HepG2 (cell line): ENCODE measurements at regions not wholly inside any gene's neighbourhood (a gene's known extent, or its start where the extent isn't known, plus 50 kb on each side); places are given as distances from the start of the nearest gene placed in this dataset.

Source experiments
- EP300 ChIP-seq, 3 experiments: sonication (generic) in 1 of 3; formaldehyde crosslinking in 1 of 3; IDR thresholded peaks; 2 replicates each; pipeline versions ENCODE4 v1.5.1 to v1.6.1; 2011 to 2020; ENCODE audit warnings: low read depth in 2 of 3, low read length in 2 of 3, borderline replicate concordance in 1 of 3, improper control_type of control experiment in 1 of 3, mild to moderate bottlenecking in 1 of 3, missing genetic modification reagents in 1 of 3, moderate library complexity in 1 of 3
- NFIC ChIP-seq: IDR thresholded peaks from 2 replicates; pipeline ENCODE4 v1.6.1; 2012; ENCODE audit warnings: mild to moderate bottlenecking, low read length, inconsistent platforms
- WIZ ChIP-seq: sonication (generic); formaldehyde crosslinking; IDR thresholded peaks from 2 replicates; pipeline ENCODE4 v1.5.1; 2020; ENCODE audit warnings: mild to moderate bottlenecking, missing genetic modification reagents
- ZNF10 ChIP-seq: sonication (generic); formaldehyde crosslinking; IDR thresholded peaks from 2 replicates; pipeline ENCODE4 v1.4.0; 2020; ENCODE audit warnings: mild to moderate bottlenecking, low read depth, missing genetic modification reagents, borderline replicate concordance
- TF ChIP-seq, protein P1 (sequence below): sonication (generic); formaldehyde crosslinking; IDR thresholded peaks from 2 replicates; pipeline ENCODE4 v1.5.0; 2020; ENCODE audit warnings: mild to moderate bottlenecking, missing genetic modification reagents, moderate library complexity
- TF ChIP-seq, protein P2 (sequence below): sonication (generic); formaldehyde crosslinking; IDR thresholded peaks from 2 replicates; pipeline ENCODE4 v1.4.0; 2020; ENCODE audit warnings: mild to moderate bottlenecking, missing genetic modification reagents
- TF ChIP-seq, protein P3 (sequence below): sonication (generic); formaldehyde crosslinking; conservative IDR thresholded peaks from 2 replicates; pipeline ENCODE4 v1.8.1; 2023; ENCODE audit warnings: missing genetic modification reagents
- TF ChIP-seq, protein P4 (sequence below): sonication (generic); formaldehyde crosslinking; IDR thresholded peaks from 2 replicates; pipeline ENCODE4 v1.5.0; 2020; ENCODE audit warnings: missing genetic modification reagents

DNA sequence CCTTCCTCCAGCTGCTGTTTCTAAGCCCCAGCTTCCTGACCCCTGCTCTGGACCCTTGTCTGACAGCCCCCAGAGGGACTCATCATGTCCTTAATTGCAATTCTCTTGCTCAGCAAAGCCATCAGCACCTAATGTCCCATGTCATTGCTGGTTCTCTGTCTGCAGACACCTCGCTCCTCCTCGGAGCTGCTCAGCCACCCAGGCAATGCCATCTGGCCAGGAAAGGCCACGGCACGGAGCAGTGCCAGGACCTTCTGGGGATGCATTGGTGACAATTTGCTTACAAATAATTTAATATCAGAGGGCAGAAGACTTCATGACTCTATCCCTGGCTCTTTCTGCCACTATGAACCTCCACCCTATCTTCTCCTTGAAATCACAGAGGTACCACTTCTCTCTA, 107.0 kb upstream of the THY1 start:
- TF ChIP-seq, protein P1, sequence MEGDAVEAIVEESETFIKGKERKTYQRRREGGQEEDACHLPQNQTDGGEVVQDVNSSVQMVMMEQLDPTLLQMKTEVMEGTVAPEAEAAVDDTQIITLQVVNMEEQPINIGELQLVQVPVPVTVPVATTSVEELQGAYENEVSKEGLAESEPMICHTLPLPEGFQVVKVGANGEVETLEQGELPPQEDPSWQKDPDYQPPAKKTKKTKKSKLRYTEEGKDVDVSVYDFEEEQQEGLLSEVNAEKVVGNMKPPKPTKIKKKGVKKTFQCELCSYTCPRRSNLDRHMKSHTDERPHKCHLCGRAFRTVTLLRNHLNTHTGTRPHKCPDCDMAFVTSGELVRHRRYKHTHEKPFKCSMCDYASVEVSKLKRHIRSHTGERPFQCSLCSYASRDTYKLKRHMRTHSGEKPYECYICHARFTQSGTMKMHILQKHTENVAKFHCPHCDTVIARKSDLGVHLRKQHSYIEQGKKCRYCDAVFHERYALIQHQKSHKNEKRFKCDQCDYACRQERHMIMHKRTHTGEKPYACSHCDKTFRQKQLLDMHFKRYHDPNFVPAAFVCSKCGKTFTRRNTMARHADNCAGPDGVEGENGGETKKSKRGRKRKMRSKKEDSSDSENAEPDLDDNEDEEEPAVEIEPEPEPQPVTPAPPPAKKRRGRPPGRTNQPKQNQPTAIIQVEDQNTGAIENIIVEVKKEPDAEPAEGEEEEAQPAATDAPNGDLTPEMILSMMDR: no peak
- TF ChIP-seq EP300 (IDR thresholded peaks at IDR 0.05; ENCODE audit: low read depth in 2 of 2, low read length in 2 of 2) (no peak), EP300 (CRISPR knock-in tag; IDR thresholded peaks at IDR 0.05; ENCODE audit: borderline replicate concordance) (no peak), ZNF10 (no peak), NFIC (no peak), WIZ (CRISPR knock-in tag) (no peak)
- TF ChIP-seq, protein P2, sequence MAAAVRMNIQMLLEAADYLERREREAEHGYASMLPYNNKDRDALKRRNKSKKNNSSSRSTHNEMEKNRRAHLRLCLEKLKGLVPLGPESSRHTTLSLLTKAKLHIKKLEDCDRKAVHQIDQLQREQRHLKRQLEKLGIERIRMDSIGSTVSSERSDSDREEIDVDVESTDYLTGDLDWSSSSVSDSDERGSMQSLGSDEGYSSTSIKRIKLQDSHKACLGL (CRISPR knock-in tag): no peak
- TF ChIP-seq, protein P3, sequence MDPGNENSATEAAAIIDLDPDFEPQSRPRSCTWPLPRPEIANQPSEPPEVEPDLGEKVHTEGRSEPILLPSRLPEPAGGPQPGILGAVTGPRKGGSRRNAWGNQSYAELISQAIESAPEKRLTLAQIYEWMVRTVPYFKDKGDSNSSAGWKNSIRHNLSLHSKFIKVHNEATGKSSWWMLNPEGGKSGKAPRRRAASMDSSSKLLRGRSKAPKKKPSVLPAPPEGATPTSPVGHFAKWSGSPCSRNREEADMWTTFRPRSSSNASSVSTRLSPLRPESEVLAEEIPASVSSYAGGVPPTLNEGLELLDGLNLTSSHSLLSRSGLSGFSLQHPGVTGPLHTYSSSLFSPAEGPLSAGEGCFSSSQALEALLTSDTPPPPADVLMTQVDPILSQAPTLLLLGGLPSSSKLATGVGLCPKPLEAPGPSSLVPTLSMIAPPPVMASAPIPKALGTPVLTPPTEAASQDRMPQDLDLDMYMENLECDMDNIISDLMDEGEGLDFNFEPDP: no peak
- TF ChIP-seq, protein P4, sequence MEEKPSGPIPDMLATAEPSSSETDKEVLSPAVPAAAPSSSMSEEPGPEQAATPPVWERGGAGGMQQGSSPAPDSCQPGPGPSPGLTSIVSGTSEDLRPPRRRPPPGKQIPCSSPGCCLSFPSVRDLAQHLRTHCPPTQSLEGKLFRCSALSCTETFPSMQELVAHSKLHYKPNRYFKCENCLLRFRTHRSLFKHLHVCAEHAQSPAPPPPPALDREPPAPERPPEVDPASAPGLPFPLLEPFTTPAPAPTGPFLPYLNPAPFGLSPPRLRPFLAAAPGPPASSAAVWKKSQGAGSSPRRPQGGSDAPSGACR (CRISPR knock-in tag): no peak
